ENCODE measurements at regions not wholly inside any gene's neighbourhood (a gene's known extent, or its start where the extent isn't known, plus 50 kb on each side); places are given as distances from the start of the nearest gene placed in this dataset.

- TF ChIP-seq CTCF (IDR thresholded peaks at IDR 0.05) (no peak), POLR2A (IDR thresholded peaks at IDR 0.05) (no peak)
These were observed 325.3 kb downstream of the CXXC4 start for GRCh38 chr4:104169437-104169836.
